Neuronal stem cell (in vitro differentiated cells): ENCODE measurements at regions not wholly inside any gene's neighbourhood (a gene's known extent, or its start where the extent isn't known, plus 50 kb on each side); places are given as distances from the start of the nearest gene placed in this dataset.
"Not testable (repeated sequence)": the region's sequence is repeated elsewhere in the genome, so short reads cannot be mapped to it uniquely, and the experiment has no call there.

ENCODE experiments used
- DNase-seq: peaks from one replicate; pipeline ENCODE4 v3.0.0-alpha.2; 2013; ENCODE audit warnings: low spot score
- H2AFZ ChIP-seq: one replicate; pipeline ENCODE4 v1.6.1; 2013; ENCODE audit warnings: mild to moderate bottlenecking, low read length, inconsistent platforms
- H2AK5ac ChIP-seq: 2 replicates; pipeline ENCODE4 v1.6.1; 2013; ENCODE audit warnings: low read depth, mild to moderate bottlenecking, inconsistent platforms, low read length, moderate library complexity, mixed read lengths
- H2BK120ac ChIP-seq: 2 replicates; pipeline ENCODE4 v1.6.1; 2013; ENCODE audit warnings: low read depth, mild to moderate bottlenecking, inconsistent platforms, low read length, moderate library complexity, mixed read lengths
- H2BK12ac ChIP-seq: one replicate; pipeline ENCODE4 v1.6.1; 2013; ENCODE audit warnings: low read length, inconsistent platforms
- H2BK15ac ChIP-seq: 2 replicates; pipeline ENCODE4 v1.6.1; 2013; ENCODE audit warnings: mild to moderate bottlenecking, low read length, inconsistent platforms, mixed read lengths
- H2BK5ac ChIP-seq: one replicate; pipeline ENCODE4 v1.6.1; 2013; ENCODE audit warnings: inconsistent platforms, mild to moderate bottlenecking, low read length, moderate library complexity
- H3K14ac ChIP-seq: one replicate; pipeline ENCODE4 v1.6.1; 2013; ENCODE audit warnings: low read length, inconsistent platforms
- H3K18ac ChIP-seq: 2 replicates; pipeline ENCODE4 v1.6.1; 2013; ENCODE audit warnings: low read length, inconsistent platforms
- H3K23ac ChIP-seq: 2 replicates; pipeline ENCODE4 v1.6.1; 2013; ENCODE audit warnings: low read depth, mild to moderate bottlenecking, mixed read lengths, low read length, inconsistent platforms; ENCODE audit not compliant: poor library complexity
- H3K27ac ChIP-seq: replicated peaks from 3 replicates; pipeline ENCODE4 v1.5.1; 2013; ENCODE audit warnings: low read length, inconsistent platforms
- H3K27me3 ChIP-seq, 3 experiments: 2 replicates each; pipeline ENCODE4 v1.6.1; 2013; ENCODE audit warnings: low read length in 3 of 3, mild to moderate bottlenecking in 2 of 3, inconsistent platforms in 1 of 3, low read depth in 1 of 3, mixed read lengths in 1 of 3, moderate library complexity in 1 of 3; ENCODE audit not compliant: control insufficient read depth in 3 of 3, insufficient read depth in 3 of 3
- H3K36me3 ChIP-seq, 2 donors: replicated peaks in 1 of 2; 2 replicates each; pipeline ENCODE4 v1.6.1; 2013; ENCODE audit warnings: low read length in 2 of 2; ENCODE audit not compliant: control insufficient read depth in 2 of 2, insufficient read depth in 2 of 2
- H3K4ac ChIP-seq: 2 replicates; pipeline ENCODE4 v1.6.1; 2013; ENCODE audit warnings: inconsistent platforms, mild to moderate bottlenecking, low read length, moderate library complexity
- H3K4me1 ChIP-seq, 2 donors: 1 replicate in 1 of 2; 2 replicates in 1 of 2; pipeline ENCODE4 v1.6.1; 2013; ENCODE audit warnings: low read length in 2 of 2, low read depth in 1 of 2; ENCODE audit not compliant: control insufficient read depth in 2 of 2, insufficient read depth in 1 of 2
- H3K4me2 ChIP-seq: one replicate; pipeline ENCODE4 v1.6.1; 2013; ENCODE audit warnings: mild to moderate bottlenecking, low read length, inconsistent platforms; ENCODE audit not compliant: insufficient read depth, poor library complexity, severe bottlenecking
- H3K4me3 ChIP-seq, 2 donors: 2 replicates each; pipeline ENCODE4 v1.5.1; 2013; ENCODE audit warnings: low read length in 2 of 2, mild to moderate bottlenecking in 2 of 2, inconsistent platforms in 1 of 2, moderate library complexity in 1 of 2
- H3K79me1 ChIP-seq: one replicate; pipeline ENCODE4 v1.6.1; 2013; ENCODE audit warnings: low read depth, mild to moderate bottlenecking, inconsistent platforms, low read length, moderate library complexity
- H3K9ac ChIP-seq: one replicate; pipeline ENCODE4 v1.6.1; 2013; ENCODE audit warnings: mild to moderate bottlenecking, low read depth, low read length, inconsistent platforms; ENCODE audit not compliant: poor library complexity
- H3K9me3 ChIP-seq, 2 donors: replicated peaks in 1 of 2; 2 replicates each; pipeline versions ENCODE3 to v1.6.1; 2013; ENCODE audit warnings: low read length in 2 of 2, mild to moderate bottlenecking in 2 of 2, inconsistent platforms in 1 of 2, low read depth in 1 of 2, mixed read lengths in 1 of 2, moderate library complexity in 1 of 2; ENCODE audit not compliant: control insufficient read depth in 2 of 2, insufficient read depth in 1 of 2
- H4K8ac ChIP-seq: one replicate; pipeline ENCODE4 v1.6.1; 2013; ENCODE audit warnings: low read depth, mild to moderate bottlenecking, inconsistent platforms, low read length, moderate library complexity
- H4K91ac ChIP-seq: one replicate; pipeline ENCODE4 v1.6.1; 2013; ENCODE audit warnings: low read length, low read depth, mild to moderate bottlenecking, inconsistent platforms; ENCODE audit not compliant: poor library complexity
- WGBS, 2 donors: extraction: QIAGEN DNeasy Blood & Tissue Kit; methylation state at CpG; one replicate each; pipeline ENCODE4 v1.1.7; 2013; ENCODE audit warnings: missing lambda C conversion rate in 2 of 2, mixed read lengths in 1 of 2; ENCODE audit not compliant: insufficient read length in 2 of 2, insufficient replicate concordance in 1 of 2; ENCODE audit errors: extremely low coverage in 2 of 2; 5-methylcytosine and 5-hydroxymethylcytosine counted together

DNA sequence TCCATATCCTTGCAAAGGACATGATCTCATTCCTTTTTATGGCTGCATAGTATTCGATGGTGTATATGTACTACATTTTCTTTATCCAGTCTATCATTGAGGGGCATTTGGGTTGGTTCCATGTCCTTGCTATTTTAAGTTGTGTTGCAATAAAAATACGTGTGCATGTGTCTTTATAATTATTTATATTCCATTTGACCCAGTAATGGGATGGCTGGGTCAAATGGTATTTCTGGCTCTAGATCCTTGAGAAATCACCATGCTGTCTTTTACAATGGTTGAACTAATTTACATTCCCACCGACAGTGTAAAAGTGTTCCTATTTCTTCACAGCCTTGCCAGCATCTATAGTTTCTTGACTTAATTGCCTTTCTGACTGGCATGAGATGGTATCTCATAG lies 972.6 kb upstream of the KCND2 start:
- not testable (repeated sequence) for H3K4me1 ChIP-seq, H3K27me3 ChIP-seq, DNase-seq, H2BK15ac ChIP-seq, H3K9me3 ChIP-seq, H3K79me1 ChIP-seq, H3K36me3 ChIP-seq, H3K14ac ChIP-seq, H3K18ac ChIP-seq, H2BK120ac ChIP-seq, H2BK5ac ChIP-seq, H4K91ac ChIP-seq, H2AK5ac ChIP-seq, H2AFZ ChIP-seq, H3K27ac ChIP-seq, H3K4ac ChIP-seq, H3K4me2 ChIP-seq, H3K23ac ChIP-seq, H3K9ac ChIP-seq, H3K4me3 ChIP-seq, H2BK12ac ChIP-seq, H4K8ac ChIP-seq
- WGBS, 2 donors = no CpG with 5 or more reads among the region's 3 CpGs

DNA sequence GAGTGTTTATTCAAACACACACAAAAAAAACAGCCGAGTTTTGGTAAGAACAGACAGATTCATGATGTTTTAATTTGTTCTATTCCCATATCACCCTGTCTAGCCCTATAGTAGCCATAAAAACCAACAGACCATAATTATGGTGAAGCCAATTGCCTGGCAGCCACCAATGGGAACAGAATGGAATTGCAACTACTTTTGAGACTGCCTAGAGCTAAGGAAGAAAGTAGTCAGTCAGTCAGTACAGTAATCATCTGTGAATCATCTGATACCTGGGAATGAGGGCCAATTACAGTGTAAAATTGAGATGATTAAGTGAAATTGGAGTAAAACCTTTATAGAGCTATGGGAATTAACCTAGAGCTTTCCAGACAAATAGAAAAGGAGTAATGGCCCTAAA lies 952.7 kb upstream of the KCND2 start:
- no peaks in the 10 kb centered on the region for H3K9me3 ChIP-seq
- no peak overlapping the region for H3K27ac ChIP-seq
- no peak overlapping the region for H2BK12ac ChIP-seq
- DNase-seq = no peak
- H4K8ac ChIP-seq = no peak overlapping the region
- no peaks in the 10 kb centered on the region for H3K36me3 ChIP-seq
- H2AK5ac ChIP-seq = no peak overlapping the region
- H3K9ac ChIP-seq = no peak overlapping the region
- H3K4me1 ChIP-seq = no peaks in the 10 kb centered on the region
- no peaks in the 10 kb centered on the region for H3K79me1 ChIP-seq
- H3K4ac ChIP-seq = no peak overlapping the region
- no peak overlapping the region for H2BK120ac ChIP-seq
- no CpG with 5 or more reads among the region's 1 CpG for WGBS, 2 donors
- H2BK5ac ChIP-seq = no peak overlapping the region
- no peak overlapping the region for H3K4me3 ChIP-seq
- H3K23ac ChIP-seq = no peak overlapping the region
- H3K14ac ChIP-seq = no peak overlapping the region
- H3K27me3 ChIP-seq = no peaks in the 10 kb centered on the region
- no peak overlapping the region for H3K18ac ChIP-seq
- no peak overlapping the region for H3K4me2 ChIP-seq
- no peak overlapping the region for H2BK15ac ChIP-seq
- no peak overlapping the region for H4K91ac ChIP-seq
- H2AFZ ChIP-seq = no peak overlapping the region

- Histone ChIP-seq H3K9me3 (no peaks in the 10 kb centered on the region), H3K18ac (no peak overlapping the region), H3K27me3 (no peaks in the 10 kb centered on the region), H3K9ac (no peak overlapping the region), H3K4me2 (no peak overlapping the region), H4K91ac (no peak overlapping the region), H3K23ac (no peak overlapping the region), H3K36me3 (no peaks in the 10 kb centered on the region), H3K4me1 (no peaks in the 10 kb centered on the region), H2BK12ac (no peak overlapping the region), H3K4me3 (no peak overlapping the region), H2BK5ac (no peak overlapping the region), H2AFZ (no peak overlapping the region), H2BK15ac (no peak overlapping the region), H3K27ac (no peak overlapping the region), H3K79me1 (no peaks in the 10 kb centered on the region), H2BK120ac (no peak overlapping the region), H4K8ac (no peak overlapping the region), H2AK5ac (no peak overlapping the region), H3K14ac (no peak overlapping the region), H3K4ac (no peak overlapping the region)
- DNase-seq = no peak
- no CpG with 5 or more reads among the region's 5 CpGs for WGBS, 2 donors
These were observed 943.3 kb upstream of the KCND2 start for GRCh38 chr7:119329715-119330114.

GRCh38 chr7:119335405-119335804 lies 937.6 kb upstream of the KCND2 start:
- H3K27ac ChIP-seq = no peak overlapping the region
- no peak overlapping the region for H3K18ac ChIP-seq
- no peak overlapping the region for H4K91ac ChIP-seq
- no peaks in the 10 kb centered on the region for H3K4me1 ChIP-seq
- no peak overlapping the region for H3K4me2 ChIP-seq
- H3K4me3 ChIP-seq = no peak overlapping the region
- no peak overlapping the region for H2AK5ac ChIP-seq
- no peaks in the 10 kb centered on the region for H3K9me3 ChIP-seq
- no peak overlapping the region for H3K14ac ChIP-seq
- no peak overlapping the region for H3K9ac ChIP-seq
- no peak overlapping the region for H2BK120ac ChIP-seq
- no peaks in the 10 kb centered on the region for H3K27me3 ChIP-seq
- no peak overlapping the region for H3K23ac ChIP-seq
- no peak overlapping the region for H2BK12ac ChIP-seq
- no peak for DNase-seq
- no peaks in the 10 kb centered on the region for H3K79me1 ChIP-seq
- H3K4ac ChIP-seq = no peak overlapping the region
- no peak overlapping the region for H2BK5ac ChIP-seq
- no CpG with 5 or more reads among the region's 2 CpGs for WGBS, 2 donors
- H4K8ac ChIP-seq = no peak overlapping the region
- no peak overlapping the region for H2AFZ ChIP-seq
- H3K36me3 ChIP-seq = no peaks in the 10 kb centered on the region
- no peak overlapping the region for H2BK15ac ChIP-seq
